IMR-90 (cell line): ENCODE measurements at regions not wholly inside any gene's neighbourhood (a gene's known extent, or its start where the extent isn't known, plus 50 kb on each side); places are given as distances from the start of the nearest gene placed in this dataset.

ENCODE experiments used
- CEBPB ChIP-seq: IDR thresholded peaks from 2 replicates; pipeline ENCODE4 v1.6.1; 2012; ENCODE audit warnings: low read depth, low read length, improper control_type of control experiment
- CTCF ChIP-seq: conservative IDR thresholded peaks from 2 replicates; pipeline ENCODE4 v1.5.1; 2012; ENCODE audit warnings: mild to moderate bottlenecking, low read depth, low read length, improper control_type of control experiment
- MAZ ChIP-seq: IDR thresholded peaks from 2 replicates; pipeline ENCODE4 v1.6.1; 2012; ENCODE audit warnings: low read depth, mild to moderate bottlenecking, low read length, improper control_type of control experiment, moderate library complexity, borderline replicate concordance
- POLR2A ChIP-seq: IDR thresholded peaks from 2 replicates; pipeline ENCODE4 v1.6.1; 2012; ENCODE audit warnings: mild to moderate bottlenecking, low read depth, low read length
- RAD21 ChIP-seq: IDR thresholded peaks from 2 replicates; pipeline ENCODE4 v1.6.1; 2012; ENCODE audit warnings: low read length, improper control_type of control experiment
- RFX5 ChIP-seq: IDR thresholded peaks from 2 replicates; pipeline ENCODE4 v1.8.0; 2012; ENCODE audit warnings: low read depth, mild to moderate bottlenecking, low read length, moderate library complexity
- SMC3 ChIP-seq: fragments of 150-350 bp; IDR thresholded peaks from 2 replicates; pipeline ENCODE4 v1.6.1; 2016; ENCODE audit warnings: low read depth, mild to moderate bottlenecking, antibody characterized with exemption, low read length, moderate library complexity

- no peak for TF ChIP-seq RFX5
- no peak for TF ChIP-seq MAZ
- no peak for TF ChIP-seq CTCF
- no peak for TF ChIP-seq POLR2A
- no peak for TF ChIP-seq RAD21
- no peak for TF ChIP-seq SMC3
- TF ChIP-seq CEBPB, result no peak
Observed at GRCh38 chr2:56565143-56565542, 381.4 kb downstream of the CCDC85A start.
